RWPE1 (cell line): ENCODE measurements at regions not wholly inside any gene's neighbourhood (a gene's known extent, or its start where the extent isn't known, plus 50 kb on each side); places are given as distances from the start of the nearest gene placed in this dataset.
A peak's percentile ranks its signal among the peaks of the same experiment; 100 is the strongest.
"Not testable (repeated sequence)": the region's sequence is repeated elsewhere in the genome, so short reads cannot be mapped to it uniquely, and the experiment has no call there.

ENCODE experiments used
- CTCF ChIA-PET: fragments of 350-600 bp; sonication (Branson Sonifier 250); formaldehyde crosslinking; extraction: SDS; loops from one replicate; lab custom pipeline; 2021; lab: Yijun Ruan, JAX
- POLR2A ChIA-PET: fragments of 400-600 bp; formaldehyde crosslinking; extraction: SDS; loops from one replicate; lab custom pipeline; 2020; ENCODE audit warnings: antibody characterized with exemption; ENCODE audit not compliant: low non-redundant PET; lab: Yijun Ruan, JAX
- DNase-seq: peaks from one replicate; pipeline ENCODE4 v3.0.0; 2012; ENCODE audit warnings: low spot score
- H3K27ac ChIP-seq: fragments of 450-650 bp; 2 replicates; pipeline ENCODE4 v1.5.1; 2017
- CTCF ChIP-seq: fragments of 450-650 bp; conservative IDR thresholded peaks from 2 replicates; pipeline ENCODE4 v1.5.1; 2017; ENCODE audit warnings: low read depth, mild to moderate bottlenecking

GRCh38 chr14:88975926-88976325 lies 151.5 kb downstream of the TTC8 start:
- no peak for TF ChIP-seq CTCF
- no peak for DNase-seq
- POLR2A ChIA-PET: no interaction called here
- CTCF ChIA-PET: no interaction called here
- H3K27ac ChIP-seq: no peak overlapping the region

GRCh38 chr14:88980907-88981306 lies 156.5 kb downstream of the TTC8 start:
- not testable (repeated sequence) for DNase-seq

GRCh38 chr14:88981948-88982347 lies 157.5 kb downstream of the TTC8 start:
- POLR2A ChIA-PET: no interaction called here
- TF ChIP-seq CTCF: no peak
- H3K27ac ChIP-seq: no peak overlapping the region
- CTCF ChIA-PET: no interaction called here
- DNase-seq: no peak

More at GRCh38 chr14:88980907-88981306, 156.5 kb downstream of the TTC8 start:
- H3K27ac ChIP-seq, POLR2A ChIA-PET: not testable (repeated sequence)
- CTCF ChIA-PET: interaction anchor here (0.6 kb wide), 1 partner anchor 292 kb away, joined by 3 read pairs; no protein-coding TSS in a partner anchor

- CTCF ChIA-PET: no interaction called here
- peak; percentile 78 for DNase-seq
These were observed 159.3 kb downstream of the TTC8 start for GRCh38 chr14:88983755-88984154.

GRCh38 chr14:88985654-88986053 lies 161.2 kb downstream of the TTC8 start:
- POLR2A ChIA-PET: no interaction called here
- no peak overlapping the region for H3K27ac ChIP-seq
- TF ChIP-seq CTCF: no peak
- CTCF ChIA-PET: no interaction called here
- no peak for DNase-seq

More at GRCh38 chr14:88983755-88984154, 159.3 kb downstream of the TTC8 start:
- TF ChIP-seq CTCF: no peak
- POLR2A ChIA-PET: no interaction called here
- H3K27ac ChIP-seq: no peak overlapping the region

- ChIA-PET CTCF (no interaction called here), POLR2A (no interaction called here)
- TF ChIP-seq CTCF: no peak
- no peak overlapping the region for H3K27ac ChIP-seq
- DNase-seq: peak; percentile 44
These were observed 161.8 kb downstream of the TTC8 start for GRCh38 chr14:88986146-88986841.

- DNase-seq, H3K27ac ChIP-seq, POLR2A ChIA-PET, CTCF ChIA-PET: not testable (repeated sequence)
These were observed 162.5 kb downstream of the TTC8 start for GRCh38 chr14:88986908-88987307.
